ENCODE measurements at regions not wholly inside any gene's neighbourhood (a gene's known extent, or its start where the extent isn't known, plus 50 kb on each side); places are given as distances from the start of the nearest gene placed in this dataset.

DNA sequence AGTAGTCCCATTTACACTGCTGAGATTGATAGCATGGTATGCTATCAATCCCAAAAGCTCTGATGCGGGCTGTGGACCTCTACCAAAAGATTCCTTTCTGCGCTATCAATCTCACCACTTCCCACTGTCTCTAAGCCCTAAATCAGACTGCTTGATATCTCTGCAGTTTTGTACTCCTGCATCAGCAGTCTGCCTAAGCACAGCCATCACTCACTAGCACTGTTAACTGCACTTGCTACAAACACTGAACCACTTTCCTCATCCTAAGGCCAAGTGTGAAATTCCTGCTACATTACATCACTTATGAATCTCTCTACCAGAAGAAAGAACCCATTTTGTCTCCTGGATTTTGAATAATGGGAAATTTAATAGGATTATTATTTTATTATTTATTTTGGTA lies 237.0 kb downstream of the HNMT start:
- no peak for TF ChIP-seq REST (IDR thresholded peaks at IDR 0.05; ENCODE audit: unreplicated experiment)
- TF ChIP-seq EZH2 (IDR thresholded peaks at IDR 0.05; ENCODE audit: low read depth, unreplicated experiment) = no peak
- TF ChIP-seq CTCF (conservative IDR thresholded peaks at IDR 0.05; ENCODE audit: low read depth in 2 of 2) = no peak
- no peak for TF ChIP-seq EZH2phosphoT487 (IDR thresholded peaks at IDR 0.05; ENCODE audit: unreplicated experiment)
- no peak for TF ChIP-seq ZNF114 (CRISPR knock-in tag; IDR thresholded peaks at IDR 0.05)
- no peak for TF ChIP-seq ZNF331 (CRISPR knock-in tag; IDR thresholded peaks at IDR 0.05; ENCODE audit: low read depth)

All from GM23338 (cell line).